ENCODE measurements at regions not wholly inside any gene's neighbourhood (a gene's known extent, or its start where the extent isn't known, plus 50 kb on each side); places are given as distances from the start of the nearest gene placed in this dataset.

- Histone ChIP-seq H3K4me1 (ENCODE audit: insufficient read depth, insufficient read length) (no peaks in the 10 kb centered on the region), H3K27me3 (ENCODE audit: insufficient read depth, insufficient read length) (no peaks in the 10 kb centered on the region), H3K4me3 (ENCODE audit: insufficient read length, low read depth) (no peak overlapping the region), H3K9me3 (ENCODE audit: insufficient read depth, low read length) (peaks cover 5% of the 10 kb centered on the region; the same call in 1 of the 2 replicates), H3K9ac (ENCODE audit: insufficient read length, low read depth) (no peak overlapping the region), H3K36me3 (ENCODE audit: insufficient read depth, insufficient read length, low read length) (no peaks in the 10 kb centered on the region)
- DNase-seq (ENCODE audit: low read depth, low spot score): no peak
- no peak for TF ChIP-seq ZNF274 (IDR thresholded peaks at IDR 0.05; ENCODE audit: low read depth, low read length)
- no peak for TF ChIP-seq YY1 (IDR thresholded peaks at IDR 0.05; ENCODE audit: insufficient read depth, insufficient read length)
- TF ChIP-seq SUZ12 (IDR thresholded peaks at IDR 0.05; ENCODE audit: extremely low read depth, insufficient read depth, insufficient read length): no peak
These were observed 554.9 kb downstream of the PPP4R3C start for GRCh38 chrX:26908218-26908617.

GRCh38 chrX:26889574-26889973, 573.6 kb downstream of the PPP4R3C start:
- no peak overlapping the region for H3K9ac ChIP-seq (ENCODE audit: insufficient read length, low read depth)
- no peaks in the 10 kb centered on the region for H3K4me1 ChIP-seq (ENCODE audit: insufficient read depth, insufficient read length)
- H3K9me3 ChIP-seq (ENCODE audit: insufficient read depth, low read length): no peaks in the 10 kb centered on the region
- no peaks in the 10 kb centered on the region for H3K27me3 ChIP-seq (ENCODE audit: insufficient read depth, insufficient read length)
- no peak for DNase-seq (ENCODE audit: low read depth, low spot score)
- TF ChIP-seq YY1 (IDR thresholded peaks at IDR 0.05; ENCODE audit: insufficient read depth, insufficient read length) (no peak), SUZ12 (IDR thresholded peaks at IDR 0.05; ENCODE audit: extremely low read depth, insufficient read depth, insufficient read length) (no peak), ZNF274 (IDR thresholded peaks at IDR 0.05; ENCODE audit: low read depth, low read length) (no peak)
- no peak overlapping the region for H3K4me3 ChIP-seq (ENCODE audit: insufficient read length, low read depth)
- H3K36me3 ChIP-seq (ENCODE audit: insufficient read depth, insufficient read length, low read length): no peaks in the 10 kb centered on the region

- Histone ChIP-seq H3K4me3 (ENCODE audit: insufficient read length, low read depth) (no peak overlapping the region), H3K9ac (ENCODE audit: insufficient read length, low read depth) (no peak overlapping the region), H3K4me1 (ENCODE audit: insufficient read depth, insufficient read length) (no peaks in the 10 kb centered on the region), H3K27me3 (ENCODE audit: insufficient read depth, insufficient read length) (no peaks in the 10 kb centered on the region), H3K36me3 (ENCODE audit: insufficient read depth, insufficient read length, low read length) (no peaks in the 10 kb centered on the region), H3K9me3 (ENCODE audit: insufficient read depth, low read length) (peaks cover 5% of the 10 kb centered on the region; the same call in 1 of the 2 replicates)
- no peak for TF ChIP-seq SUZ12 (IDR thresholded peaks at IDR 0.05; ENCODE audit: extremely low read depth, insufficient read depth, insufficient read length)
- DNase-seq (ENCODE audit: low read depth, low spot score): no peak
These were observed 589.4 kb downstream of the PPP4R3C start for GRCh38 chrX:26873736-26874135.

- no peaks in the 10 kb centered on the region for H3K27me3 ChIP-seq (ENCODE audit: insufficient read depth, insufficient read length)
- DNase-seq (ENCODE audit: low read depth, low spot score): no peak
- no peak overlapping the region for H3K9ac ChIP-seq (ENCODE audit: insufficient read length, low read depth)
- TF ChIP-seq ZNF274 (IDR thresholded peaks at IDR 0.05; ENCODE audit: low read depth, low read length) (no peak), YY1 (IDR thresholded peaks at IDR 0.05; ENCODE audit: insufficient read depth, insufficient read length) (no peak), SUZ12 (IDR thresholded peaks at IDR 0.05; ENCODE audit: extremely low read depth, insufficient read depth, insufficient read length) (no peak)
- peaks cover 5% of the 10 kb centered on the region; the same call in 1 of the 2 replicates for H3K9me3 ChIP-seq (ENCODE audit: insufficient read depth, low read length)
- H3K4me1 ChIP-seq (ENCODE audit: insufficient read depth, insufficient read length): no peaks in the 10 kb centered on the region
- H3K36me3 ChIP-seq (ENCODE audit: insufficient read depth, insufficient read length, low read length): no peaks in the 10 kb centered on the region
- H3K4me3 ChIP-seq (ENCODE audit: insufficient read length, low read depth): no peak overlapping the region
These were observed 591.2 kb downstream of the PPP4R3C start for GRCh38 chrX:26871967-26872366.

- Histone ChIP-seq H3K27me3 (ENCODE audit: insufficient read depth, insufficient read length) (no peaks in the 10 kb centered on the region), H3K9ac (ENCODE audit: insufficient read length, low read depth) (no peak overlapping the region), H3K9me3 (ENCODE audit: insufficient read depth, low read length) (no peaks in the 10 kb centered on the region), H3K4me3 (ENCODE audit: insufficient read length, low read depth) (no peak overlapping the region), H3K4me1 (ENCODE audit: insufficient read depth, insufficient read length) (no peaks in the 10 kb centered on the region), H3K36me3 (ENCODE audit: insufficient read depth, insufficient read length, low read length) (no peaks in the 10 kb centered on the region)
- DNase-seq (ENCODE audit: low read depth, low spot score): peak; percentile 15
- TF ChIP-seq YY1 (IDR thresholded peaks at IDR 0.05; ENCODE audit: insufficient read depth, insufficient read length) (no peak), ZNF274 (IDR thresholded peaks at IDR 0.05; ENCODE audit: low read depth, low read length) (no peak), SUZ12 (IDR thresholded peaks at IDR 0.05; ENCODE audit: extremely low read depth, insufficient read depth, insufficient read length) (no peak)
These were observed 611.2 kb downstream of the PPP4R3C start for GRCh38 chrX:26851981-26852380.

- Histone ChIP-seq H3K4me1 (ENCODE audit: insufficient read depth, insufficient read length) (no peaks in the 10 kb centered on the region), H3K27me3 (ENCODE audit: insufficient read depth, insufficient read length) (no peaks in the 10 kb centered on the region), H3K36me3 (ENCODE audit: insufficient read depth, insufficient read length, low read length) (no peaks in the 10 kb centered on the region), H3K4me3 (ENCODE audit: insufficient read length, low read depth) (no peak overlapping the region), H3K9me3 (ENCODE audit: insufficient read depth, low read length) (no peaks in the 10 kb centered on the region), H3K9ac (ENCODE audit: insufficient read length, low read depth) (no peak overlapping the region)
- TF ChIP-seq YY1 (IDR thresholded peaks at IDR 0.05; ENCODE audit: insufficient read depth, insufficient read length): no peak
- TF ChIP-seq SUZ12 (IDR thresholded peaks at IDR 0.05; ENCODE audit: extremely low read depth, insufficient read depth, insufficient read length): no peak
- no peak for TF ChIP-seq ZNF274 (IDR thresholded peaks at IDR 0.05; ENCODE audit: low read depth, low read length)
- DNase-seq (ENCODE audit: low read depth, low spot score): no peak
These were observed 614.6 kb downstream of the PPP4R3C start for GRCh38 chrX:26848511-26848910.

GRCh38 chrX:26845056-26845455, 618.1 kb downstream of the PPP4R3C start:
- no peak overlapping the region for H3K9ac ChIP-seq (ENCODE audit: insufficient read length, low read depth)
- no peaks in the 10 kb centered on the region for H3K36me3 ChIP-seq (ENCODE audit: insufficient read depth, insufficient read length, low read length)
- H3K4me3 ChIP-seq (ENCODE audit: insufficient read length, low read depth): no peak overlapping the region
- no peaks in the 10 kb centered on the region for H3K4me1 ChIP-seq (ENCODE audit: insufficient read depth, insufficient read length)
- no peaks in the 10 kb centered on the region for H3K9me3 ChIP-seq (ENCODE audit: insufficient read depth, low read length)
- DNase-seq (ENCODE audit: low read depth, low spot score): no peak
- TF ChIP-seq YY1 (IDR thresholded peaks at IDR 0.05; ENCODE audit: insufficient read depth, insufficient read length): no peak
- TF ChIP-seq SUZ12 (IDR thresholded peaks at IDR 0.05; ENCODE audit: extremely low read depth, insufficient read depth, insufficient read length): no peak
- TF ChIP-seq ZNF274 (IDR thresholded peaks at IDR 0.05; ENCODE audit: low read depth, low read length): no peak
- H3K27me3 ChIP-seq (ENCODE audit: insufficient read depth, insufficient read length): no peaks in the 10 kb centered on the region

GRCh38 chrX:26822448-26822847, 606.5 kb downstream of the MAGEB5 start:
- H3K4me1 ChIP-seq (ENCODE audit: insufficient read depth, insufficient read length): no peaks in the 10 kb centered on the region
- no peak overlapping the region for H3K9ac ChIP-seq (ENCODE audit: insufficient read length, low read depth)
- no peak for TF ChIP-seq ZNF274 (IDR thresholded peaks at IDR 0.05; ENCODE audit: low read depth, low read length)
- TF ChIP-seq YY1 (IDR thresholded peaks at IDR 0.05; ENCODE audit: insufficient read depth, insufficient read length): no peak
- no peaks in the 10 kb centered on the region for H3K36me3 ChIP-seq (ENCODE audit: insufficient read depth, insufficient read length, low read length)
- peaks cover 6% of the 10 kb centered on the region; the same call in 1 of the 2 replicates for H3K9me3 ChIP-seq (ENCODE audit: insufficient read depth, low read length)
- no peak overlapping the region for H3K4me3 ChIP-seq (ENCODE audit: insufficient read length, low read depth)
- DNase-seq (ENCODE audit: low read depth, low spot score): peak; percentile 22
- no peaks in the 10 kb centered on the region for H3K27me3 ChIP-seq (ENCODE audit: insufficient read depth, insufficient read length)

Data from NT2/D1 (cell line).